ENCODE measurements at regions not wholly inside any gene's neighbourhood (a gene's known extent, or its start where the extent isn't known, plus 50 kb on each side); places are given as distances from the start of the nearest gene placed in this dataset.

DNA sequence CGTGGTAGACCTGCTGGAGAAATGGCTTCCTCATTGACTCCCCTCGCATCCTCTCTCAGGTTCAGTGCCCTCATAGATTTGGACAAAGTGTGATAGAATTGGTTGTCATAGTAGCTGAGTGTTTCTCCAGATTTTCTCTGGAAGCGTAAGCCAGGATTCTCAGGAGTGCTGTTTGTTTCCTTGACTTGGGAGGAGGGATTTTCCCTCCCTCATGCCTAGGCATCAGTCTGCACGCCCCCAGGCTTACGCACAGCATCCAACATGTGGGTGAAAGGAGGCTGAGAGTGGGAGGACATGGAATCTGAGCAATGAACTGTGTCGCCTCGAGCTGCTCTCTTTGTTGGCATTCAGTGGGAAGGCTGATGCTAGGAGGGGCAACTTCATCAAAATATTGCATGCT, 503.5 kb downstream of the LTN1 start:
- TF ChIP-seq ZBTB8A (IDR thresholded peaks at IDR 0.05; ENCODE audit: partially characterized antibody) (no peak), HDAC2 (IDR thresholded peaks at IDR 0.05) (no peak), ZNF134 (CRISPR knock-in tag; conservative IDR thresholded peaks at IDR 0.05) (no peak), ZNF445 (CRISPR knock-in tag; IDR thresholded peaks at IDR 0.05; ENCODE audit: low read depth) (no peak), KLF13 (tag; IDR thresholded peaks at IDR 0.05; ENCODE audit: borderline replicate concordance, low read depth) (no peak)
- TF ChIP-seq, protein P1, sequence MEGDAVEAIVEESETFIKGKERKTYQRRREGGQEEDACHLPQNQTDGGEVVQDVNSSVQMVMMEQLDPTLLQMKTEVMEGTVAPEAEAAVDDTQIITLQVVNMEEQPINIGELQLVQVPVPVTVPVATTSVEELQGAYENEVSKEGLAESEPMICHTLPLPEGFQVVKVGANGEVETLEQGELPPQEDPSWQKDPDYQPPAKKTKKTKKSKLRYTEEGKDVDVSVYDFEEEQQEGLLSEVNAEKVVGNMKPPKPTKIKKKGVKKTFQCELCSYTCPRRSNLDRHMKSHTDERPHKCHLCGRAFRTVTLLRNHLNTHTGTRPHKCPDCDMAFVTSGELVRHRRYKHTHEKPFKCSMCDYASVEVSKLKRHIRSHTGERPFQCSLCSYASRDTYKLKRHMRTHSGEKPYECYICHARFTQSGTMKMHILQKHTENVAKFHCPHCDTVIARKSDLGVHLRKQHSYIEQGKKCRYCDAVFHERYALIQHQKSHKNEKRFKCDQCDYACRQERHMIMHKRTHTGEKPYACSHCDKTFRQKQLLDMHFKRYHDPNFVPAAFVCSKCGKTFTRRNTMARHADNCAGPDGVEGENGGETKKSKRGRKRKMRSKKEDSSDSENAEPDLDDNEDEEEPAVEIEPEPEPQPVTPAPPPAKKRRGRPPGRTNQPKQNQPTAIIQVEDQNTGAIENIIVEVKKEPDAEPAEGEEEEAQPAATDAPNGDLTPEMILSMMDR (IDR thresholded peaks at IDR 0.05 in 2 of 3, conservative IDR thresholded peaks at IDR 0.05 in 1 of 3; ENCODE audit: insufficient read depth in 2 of 3, low read depth in 1 of 3, low read length in 3 of 3) = no peak
- TF ChIP-seq, protein P2, sequence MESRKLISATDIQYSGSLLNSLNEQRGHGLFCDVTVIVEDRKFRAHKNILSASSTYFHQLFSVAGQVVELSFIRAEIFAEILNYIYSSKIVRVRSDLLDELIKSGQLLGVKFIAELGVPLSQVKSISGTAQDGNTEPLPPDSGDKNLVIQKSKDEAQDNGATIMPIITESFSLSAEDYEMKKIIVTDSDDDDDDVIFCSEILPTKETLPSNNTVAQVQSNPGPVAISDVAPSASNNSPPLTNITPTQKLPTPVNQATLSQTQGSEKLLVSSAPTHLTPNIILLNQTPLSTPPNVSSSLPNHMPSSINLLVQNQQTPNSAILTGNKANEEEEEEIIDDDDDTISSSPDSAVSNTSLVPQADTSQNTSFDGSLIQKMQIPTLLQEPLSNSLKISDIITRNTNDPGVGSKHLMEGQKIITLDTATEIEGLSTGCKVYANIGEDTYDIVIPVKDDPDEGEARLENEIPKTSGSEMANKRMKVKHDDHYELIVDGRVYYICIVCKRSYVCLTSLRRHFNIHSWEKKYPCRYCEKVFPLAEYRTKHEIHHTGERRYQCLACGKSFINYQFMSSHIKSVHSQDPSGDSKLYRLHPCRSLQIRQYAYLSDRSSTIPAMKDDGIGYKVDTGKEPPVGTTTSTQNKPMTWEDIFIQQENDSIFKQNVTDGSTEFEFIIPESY (CRISPR knock-in tag; IDR thresholded peaks at IDR 0.05) = no peak
- TF ChIP-seq, protein P3, sequence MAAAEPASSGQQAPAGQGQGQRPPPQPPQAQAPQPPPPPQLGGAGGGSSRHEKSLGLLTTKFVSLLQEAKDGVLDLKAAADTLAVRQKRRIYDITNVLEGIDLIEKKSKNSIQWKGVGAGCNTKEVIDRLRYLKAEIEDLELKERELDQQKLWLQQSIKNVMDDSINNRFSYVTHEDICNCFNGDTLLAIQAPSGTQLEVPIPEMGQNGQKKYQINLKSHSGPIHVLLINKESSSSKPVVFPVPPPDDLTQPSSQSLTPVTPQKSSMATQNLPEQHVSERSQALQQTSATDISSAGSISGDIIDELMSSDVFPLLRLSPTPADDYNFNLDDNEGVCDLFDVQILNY (CRISPR knock-in tag; IDR thresholded peaks at IDR 0.05) = no peak
